Transverse colon (tissue), 4 donors: ENCODE measurements at regions not wholly inside any gene's neighbourhood (a gene's known extent, or its start where the extent isn't known, plus 50 kb on each side); places are given as distances from the start of the nearest gene placed in this dataset.

Experiments
- DNase-seq: peaks from one replicate; pipeline ENCODE4 v3.0.0-alpha.2; 2019
- H3K27ac ChIP-seq, 4 donors: fragments of 200-600 bp; sonication (generic); 2 replicates each; pipeline ENCODE4 v1.5.1; 2016 to 2018; ENCODE audit warnings: inconsistent platforms in 4 of 4
- H3K27me3 ChIP-seq: fragments of 200-600 bp; sonication (generic); 2 replicates; pipeline ENCODE4 v1.5.1; 2017; ENCODE audit warnings: inconsistent platforms
- H3K36me3 ChIP-seq, 4 donors: fragments of 200-600 bp; sonication (generic); 2 replicates each; pipeline ENCODE4 v1.5.1; 2017 to 2019; ENCODE audit warnings: inconsistent platforms in 4 of 4
- H3K4me1 ChIP-seq, 4 donors: fragments of 200-600 bp; sonication (generic); 2 replicates each; pipeline ENCODE4 v1.5.1; 2017 to 2020; ENCODE audit warnings: inconsistent platforms in 4 of 4
- H3K4me3 ChIP-seq, 4 donors: fragments of 200-600 bp; sonication (generic); 1 replicate in 1 of 4; 2 replicates in 3 of 4; pipeline versions ENCODE4 v1.5.1 to v1.6.1; 2017 to 2019; ENCODE audit warnings: inconsistent platforms in 4 of 4
- H3K9me3 ChIP-seq, 2 donors: fragments of 200-600 bp; sonication (generic); 2 replicates each; pipeline ENCODE4 v1.5.1; 2017 to 2019; ENCODE audit warnings: inconsistent platforms in 2 of 2
- EP300 ChIP-seq: sonication (generic); formaldehyde crosslinking; IDR thresholded peaks from one replicate; pipeline ENCODE4 v1.6.1; 2017; ENCODE audit warnings: antibody characterized with exemption, low read depth
- POLR2A ChIP-seq: fragments of 450-650 bp; IDR thresholded peaks from one replicate; pipeline ENCODE4 v1.6.1; 2016; ENCODE audit warnings: antibody characterized with exemption, mild to moderate bottlenecking, moderate library complexity
- POLR2AphosphoS5 ChIP-seq, 3 donors: sonication (generic); formaldehyde crosslinking; IDR thresholded peaks; one replicate each; pipeline ENCODE4 v1.6.1; 2016; ENCODE audit warnings: antibody characterized with exemption in 3 of 3
- WGBS, 2 donors: methylation state at CpG; one replicate each; pipeline ENCODE4 v1.1.5; 2018; ENCODE audit warnings: low coverage in 1 of 2; 5-methylcytosine and 5-hydroxymethylcytosine counted together
- in situ Hi-C, 4 donors: fragments of 200-750 bp; cut with MboI; loops; one replicate each; pipeline versions ENCODE4 v1.15.0 to v1.15.1; 2017; ENCODE audit warnings: low sequenced_read_pairs in 3 of 4, low pct_ligation_motif_present in 1 of 4, low pct_unique_long_range_greater_than_20kb in 1 of 4
- intact Hi-C: fragments of 100-400 bp; cut with DNase I; formaldehyde crosslinking; loops from one replicate; pipeline ENCODE4 v1.15.1; 2023; ENCODE audit warnings: low total_unique reads
- TF ChIP-seq, protein P1 (sequence below), 5 experiments: fragments of 200-600 bp in 3 of 5; fragments of 450-650 bp in 2 of 5; sonication (generic) in 3 of 5; IDR thresholded peaks; 1 replicate in 2 of 5; 2 replicates in 3 of 5; pipeline ENCODE4 v1.5.1; 2016 to 2017; ENCODE audit warnings: antibody characterized with exemption in 5 of 5, inconsistent platforms in 3 of 5, mild to moderate bottlenecking in 2 of 5, moderate library complexity in 1 of 5

DNA sequence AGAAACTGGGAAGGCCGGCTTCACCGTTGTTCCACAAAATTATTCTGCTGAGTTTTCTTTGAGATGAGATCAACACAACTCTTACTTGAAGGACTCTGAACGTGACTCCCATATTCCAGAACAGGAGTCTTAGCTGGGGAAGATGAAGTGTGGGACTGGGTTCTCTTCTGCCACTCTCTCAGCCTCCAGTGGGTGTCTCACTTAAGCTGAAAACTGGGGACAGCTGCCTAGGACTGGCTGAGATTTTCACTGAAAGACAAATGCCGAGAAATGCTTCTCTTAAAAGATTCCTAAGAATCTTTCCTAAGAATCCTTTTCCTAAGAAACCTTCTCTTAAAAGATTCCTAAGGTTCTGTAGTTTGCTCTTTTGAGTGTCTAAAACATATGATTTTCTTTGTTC, 156.6 kb upstream of the LHCGR start:
- intact Hi-C loops: no loop called here
- Histone ChIP-seq H3K4me1 (no peaks in the 10 kb centered on the region), H3K36me3 (no peaks in the 10 kb centered on the region), H3K9me3 (no peaks in the 10 kb centered on the region), H3K27ac (no peak overlapping the region), H3K27me3 (no peaks in the 10 kb centered on the region), H3K4me3 (no peak overlapping the region)
- in situ Hi-C loops: no loop called here
- TF ChIP-seq POLR2A: no peak
- TF ChIP-seq, protein P1, sequence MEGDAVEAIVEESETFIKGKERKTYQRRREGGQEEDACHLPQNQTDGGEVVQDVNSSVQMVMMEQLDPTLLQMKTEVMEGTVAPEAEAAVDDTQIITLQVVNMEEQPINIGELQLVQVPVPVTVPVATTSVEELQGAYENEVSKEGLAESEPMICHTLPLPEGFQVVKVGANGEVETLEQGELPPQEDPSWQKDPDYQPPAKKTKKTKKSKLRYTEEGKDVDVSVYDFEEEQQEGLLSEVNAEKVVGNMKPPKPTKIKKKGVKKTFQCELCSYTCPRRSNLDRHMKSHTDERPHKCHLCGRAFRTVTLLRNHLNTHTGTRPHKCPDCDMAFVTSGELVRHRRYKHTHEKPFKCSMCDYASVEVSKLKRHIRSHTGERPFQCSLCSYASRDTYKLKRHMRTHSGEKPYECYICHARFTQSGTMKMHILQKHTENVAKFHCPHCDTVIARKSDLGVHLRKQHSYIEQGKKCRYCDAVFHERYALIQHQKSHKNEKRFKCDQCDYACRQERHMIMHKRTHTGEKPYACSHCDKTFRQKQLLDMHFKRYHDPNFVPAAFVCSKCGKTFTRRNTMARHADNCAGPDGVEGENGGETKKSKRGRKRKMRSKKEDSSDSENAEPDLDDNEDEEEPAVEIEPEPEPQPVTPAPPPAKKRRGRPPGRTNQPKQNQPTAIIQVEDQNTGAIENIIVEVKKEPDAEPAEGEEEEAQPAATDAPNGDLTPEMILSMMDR (IDR thresholded peaks at IDR 0.05): no peak
- no peak for TF ChIP-seq POLR2AphosphoS5 (IDR thresholded peaks at IDR 0.05)
- no peak for TF ChIP-seq EP300
- 63% methylated on average over 4 of the region's 4 CpGs for WGBS, 2 donors
- no peak for DNase-seq

DNA sequence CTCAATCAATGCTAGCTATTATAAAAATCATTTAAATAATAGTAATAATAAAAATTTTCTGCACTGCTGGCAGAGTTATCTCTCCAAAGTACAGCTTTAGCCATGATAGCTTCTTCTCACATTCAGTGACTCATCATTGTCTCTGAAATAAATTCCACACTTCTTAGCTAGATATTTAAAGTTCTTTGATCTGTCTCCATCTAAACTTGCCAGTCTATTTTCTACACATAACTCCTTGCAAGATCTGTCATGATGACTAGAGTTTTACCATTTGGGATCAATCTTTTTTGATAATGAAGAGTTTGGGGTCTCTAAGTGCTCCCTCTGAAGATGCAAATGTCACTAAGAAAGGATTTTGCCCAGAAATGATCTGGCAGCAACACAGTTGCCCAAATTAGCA, 155.4 kb upstream of the LHCGR start:
- no peaks in the 10 kb centered on the region for H3K27me3 ChIP-seq
- in situ Hi-C loops: no loop called here
- no peaks in the 10 kb centered on the region for H3K36me3 ChIP-seq
- no peaks in the 10 kb centered on the region for H3K4me1 ChIP-seq
- TF ChIP-seq POLR2AphosphoS5 (IDR thresholded peaks at IDR 0.05) (no peak), POLR2A (no peak), EP300 (no peak)
- TF ChIP-seq, protein P1 (IDR thresholded peaks at IDR 0.05): no peak
- no peaks in the 10 kb centered on the region for H3K9me3 ChIP-seq
- DNase-seq: no peak
- H3K4me3 ChIP-seq: no peak overlapping the region
- no peak overlapping the region for H3K27ac ChIP-seq
- intact Hi-C loops: no loop called here

DNA sequence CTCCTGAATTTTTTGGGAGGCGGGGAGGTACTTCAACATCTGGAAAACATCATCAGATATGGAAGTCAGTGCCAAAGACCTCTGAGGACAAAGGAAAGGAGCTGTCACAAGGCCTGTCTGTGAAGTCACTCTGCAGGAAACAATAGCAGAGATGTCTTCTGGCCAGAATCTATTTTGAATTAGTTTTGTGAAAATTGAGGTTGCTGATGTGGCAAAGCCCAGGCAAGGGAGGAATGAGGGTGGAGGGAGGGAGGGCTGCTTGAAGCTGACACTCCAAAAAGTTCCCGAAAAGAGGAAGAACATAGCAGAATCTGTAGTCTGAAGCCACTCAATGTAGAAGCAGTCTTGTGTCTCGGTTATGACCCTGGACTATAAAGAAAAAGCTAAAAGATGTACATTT, 151.1 kb upstream of the LHCGR start:
- 76 to 80% methylated on average over 1 to 3 of the region's 3 CpGs for WGBS, 2 donors
- H3K9me3 ChIP-seq: no peaks in the 10 kb centered on the region
- in situ Hi-C loops (no loop called here), intact Hi-C loops (no loop called here)
- TF ChIP-seq EP300 (no peak), POLR2A (no peak), POLR2AphosphoS5 (IDR thresholded peaks at IDR 0.05) (no peak)
- TF ChIP-seq, protein P1 (IDR thresholded peaks at IDR 0.05): no peak
- H3K27me3 ChIP-seq: no peaks in the 10 kb centered on the region
- no peaks in the 10 kb centered on the region for H3K36me3 ChIP-seq
- no peaks in the 10 kb centered on the region for H3K4me1 ChIP-seq
- no peak for DNase-seq
- H3K27ac ChIP-seq: no peak overlapping the region
- no peak overlapping the region for H3K4me3 ChIP-seq

DNA sequence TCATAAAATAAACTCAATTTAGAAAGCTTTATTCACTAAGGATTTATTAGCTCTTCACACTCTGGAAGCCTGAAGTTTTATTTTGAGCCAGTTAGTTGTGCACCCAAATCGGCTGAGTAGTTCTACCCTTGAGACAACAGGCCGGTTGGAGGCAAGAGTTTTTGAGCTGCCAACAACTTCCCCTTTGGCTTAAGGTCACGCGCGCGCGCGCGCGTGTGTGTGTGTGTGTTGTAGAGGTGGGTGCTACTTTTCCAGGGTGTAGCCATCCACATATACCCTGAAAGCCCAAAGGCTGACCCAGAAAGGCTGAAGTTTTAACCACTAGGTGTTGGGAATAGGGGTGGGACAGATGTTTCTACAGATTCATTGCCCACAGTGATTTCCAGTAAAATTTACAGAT, 150.2 kb upstream of the LHCGR start:
- TF ChIP-seq POLR2A: no peak
- TF ChIP-seq POLR2AphosphoS5 (IDR thresholded peaks at IDR 0.05): no peak
- TF ChIP-seq, protein P1 (IDR thresholded peaks at IDR 0.05): no peak
- no peak for TF ChIP-seq EP300
- Histone ChIP-seq H3K36me3 (no peaks in the 10 kb centered on the region), H3K27ac (no peak overlapping the region), H3K4me3 (no peak overlapping the region), H3K27me3 (no peaks in the 10 kb centered on the region), H3K9me3 (no peaks in the 10 kb centered on the region), H3K4me1 (no peaks in the 10 kb centered on the region)
- WGBS, 2 donors: 50 to 85% methylated on average over 1 to 10 of the region's 10 CpGs
- in situ Hi-C loops: no loop called here
- peak; percentile 8 for DNase-seq
- intact Hi-C loops: no loop called here
